Activated naive CD8-positive, alpha-beta T cell treated with anti-CD3 and anti-CD28 coated beads, Interleukin-2, amount 50 U/mL, for 24 hours (primary cell): ENCODE measurements at regions not wholly inside any gene's neighbourhood (a gene's known extent, or its start where the extent isn't known, plus 50 kb on each side); places are given as distances from the start of the nearest gene placed in this dataset.
"Not testable (repeated sequence)": the region's sequence is repeated elsewhere in the genome, so short reads cannot be mapped to it uniquely, and the experiment has no call there.

Experiments
- ATAC-seq: fragments of 150-1000 bp; cut with Tn5 transposase; one replicate; pipeline ENCODE4 v1.10.0; 2021
- DNase-seq: peaks from one replicate; pipeline ENCODE4 v3.0.0; 2021
- H3K27ac Mint-ChIP-seq: one replicate; pipeline ENCODE4 v1.8.0; 2021; ENCODE audit warnings: mild to moderate bottlenecking, mixed read lengths
- H3K27me3 Mint-ChIP-seq: one replicate; pipeline ENCODE4 v1.8.0; 2021; ENCODE audit warnings: mixed read lengths
- H3K36me3 Mint-ChIP-seq: one replicate; pipeline ENCODE4 v1.8.0; 2021; ENCODE audit warnings: low read depth, mixed read lengths
- H3K4me1 Mint-ChIP-seq: one replicate; pipeline ENCODE4 v1.8.0; 2021; ENCODE audit warnings: mixed read lengths
- H3K4me3 Mint-ChIP-seq: one replicate; pipeline ENCODE4 v1.8.0; 2021; ENCODE audit warnings: mild to moderate bottlenecking, moderate library complexity, mixed read lengths
- H3K9me3 Mint-ChIP-seq: one replicate; pipeline ENCODE4 v1.8.0; 2021; ENCODE audit warnings: mixed read lengths

- ATAC-seq, H3K4me3 Mint-ChIP-seq: not testable (repeated sequence)
These were observed 388.0 kb downstream of the TFAP2B start for GRCh38 chr6:51206686-51207085.

GRCh38 chr6:51209651-51210050, 391.0 kb downstream of the TFAP2B start:
- peaks cover 3% of the 10 kb centered on the region for H3K27me3 Mint-ChIP-seq
- no peaks in the 10 kb centered on the region for H3K36me3 Mint-ChIP-seq
- H3K27ac Mint-ChIP-seq: no peak overlapping the region
- H3K4me1 Mint-ChIP-seq: no peaks in the 10 kb centered on the region
- no peak for ATAC-seq
- no peaks in the 10 kb centered on the region for H3K9me3 Mint-ChIP-seq
- H3K4me3 Mint-ChIP-seq: no peak overlapping the region
- DNase-seq: no peak

More at GRCh38 chr6:51206686-51207085, 388.0 kb downstream of the TFAP2B start:
- H3K36me3 Mint-ChIP-seq, H3K27ac Mint-ChIP-seq, DNase-seq, H3K9me3 Mint-ChIP-seq, H3K27me3 Mint-ChIP-seq, H3K4me1 Mint-ChIP-seq: not testable (repeated sequence)

GRCh38 chr6:51213811-51214210, 395.1 kb downstream of the TFAP2B start:
- DNase-seq: no peak
- no peak overlapping the region for H3K27ac Mint-ChIP-seq
- H3K9me3 Mint-ChIP-seq: no peaks in the 10 kb centered on the region
- no peaks in the 10 kb centered on the region for H3K36me3 Mint-ChIP-seq
- H3K4me3 Mint-ChIP-seq: no peak overlapping the region
- no peaks in the 10 kb centered on the region for H3K4me1 Mint-ChIP-seq
- H3K27me3 Mint-ChIP-seq: peaks cover 3% of the 10 kb centered on the region
- no peak for ATAC-seq

GRCh38 chr6:51214442-51214841, 395.8 kb downstream of the TFAP2B start:
- Mint-ChIP-seq H3K4me1 (no peaks in the 10 kb centered on the region), H3K4me3 (no peak overlapping the region), H3K9me3 (no peaks in the 10 kb centered on the region), H3K36me3 (no peaks in the 10 kb centered on the region), H3K27ac (no peak overlapping the region), H3K27me3 (peaks cover 3% of the 10 kb centered on the region)
- DNase-seq (no peak), ATAC-seq (no peak)

DNA sequence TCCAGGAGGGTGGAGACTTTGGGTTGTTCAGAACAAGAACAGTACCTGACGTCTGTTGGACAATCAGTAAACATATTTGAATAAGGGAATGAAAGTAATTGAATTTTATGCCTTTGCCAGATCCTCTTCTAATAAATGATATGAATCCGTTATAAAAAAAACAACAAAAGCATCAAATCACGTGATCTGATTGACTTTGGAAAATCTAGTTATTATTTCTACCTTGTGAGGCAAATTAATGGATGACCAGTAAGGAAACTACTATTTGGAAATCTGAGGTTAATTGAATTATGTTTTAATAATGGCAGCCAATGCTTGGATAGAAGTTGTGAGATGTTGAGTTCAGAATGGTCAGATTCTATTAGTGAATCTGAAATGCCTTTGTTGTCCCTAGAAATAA, 399.5 kb downstream of the TFAP2B start:
- Mint-ChIP-seq H3K27me3 (peaks cover 3% of the 10 kb centered on the region), H3K9me3 (no peaks in the 10 kb centered on the region), H3K36me3 (no peaks in the 10 kb centered on the region), H3K4me1 (no peaks in the 10 kb centered on the region), H3K4me3 (no peak overlapping the region), H3K27ac (no peak overlapping the region)
- DNase-seq (no peak), ATAC-seq (no peak)

GRCh38 chr6:51224580-51225240, 406.0 kb downstream of the TFAP2B start:
- H3K4me1 Mint-ChIP-seq, DNase-seq, H3K9me3 Mint-ChIP-seq, H3K36me3 Mint-ChIP-seq, H3K27ac Mint-ChIP-seq, ATAC-seq, H3K27me3 Mint-ChIP-seq, H3K4me3 Mint-ChIP-seq: not testable (repeated sequence)

DNA sequence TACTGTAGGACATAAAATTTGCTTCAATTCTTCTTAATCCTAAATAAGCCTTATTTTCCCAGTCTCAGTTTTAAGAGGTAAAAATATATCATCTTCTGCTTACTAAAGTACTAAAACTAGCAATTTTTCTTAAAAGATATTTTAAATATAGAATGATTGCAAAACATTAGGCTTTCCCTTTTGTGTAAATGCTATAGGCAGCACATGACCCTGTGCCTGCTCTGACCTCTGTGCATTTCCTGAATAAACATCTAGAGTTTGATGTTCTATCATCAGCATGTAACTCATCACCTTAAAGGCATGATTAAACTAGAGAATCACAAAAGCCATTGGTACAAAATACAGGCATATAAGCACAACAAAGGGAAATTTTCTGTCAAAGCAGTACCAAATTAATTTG, 422.7 kb downstream of the TFAP2B start:
- DNase-seq (no peak), ATAC-seq (no peak)
- no peaks in the 10 kb centered on the region for H3K36me3 Mint-ChIP-seq
- no peak overlapping the region for H3K27ac Mint-ChIP-seq
- H3K9me3 Mint-ChIP-seq: peaks cover 11% of the 10 kb centered on the region
- H3K27me3 Mint-ChIP-seq: no peaks in the 10 kb centered on the region
- no peak overlapping the region for H3K4me3 Mint-ChIP-seq
- no peaks in the 10 kb centered on the region for H3K4me1 Mint-ChIP-seq

DNA sequence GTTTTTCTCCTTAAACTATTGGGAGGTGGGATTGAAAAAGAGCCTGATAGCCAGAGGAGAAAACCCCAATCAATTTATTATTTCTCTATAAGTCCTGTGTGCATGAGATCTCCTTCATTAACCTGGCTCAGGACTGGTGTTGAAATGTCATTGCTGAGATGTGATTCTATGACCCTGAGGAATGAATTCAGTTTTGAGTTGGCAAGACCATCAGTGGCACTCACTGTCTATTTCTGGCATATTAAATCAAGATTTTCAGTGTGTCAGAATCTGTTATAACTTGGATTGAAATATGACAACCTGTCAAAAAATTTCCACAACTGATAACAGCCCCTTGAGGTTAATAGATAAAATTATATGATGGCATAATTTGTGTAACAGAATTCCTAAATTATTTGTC, 431.1 kb downstream of the TFAP2B start:
- H3K27ac Mint-ChIP-seq: no peak overlapping the region

DNA sequence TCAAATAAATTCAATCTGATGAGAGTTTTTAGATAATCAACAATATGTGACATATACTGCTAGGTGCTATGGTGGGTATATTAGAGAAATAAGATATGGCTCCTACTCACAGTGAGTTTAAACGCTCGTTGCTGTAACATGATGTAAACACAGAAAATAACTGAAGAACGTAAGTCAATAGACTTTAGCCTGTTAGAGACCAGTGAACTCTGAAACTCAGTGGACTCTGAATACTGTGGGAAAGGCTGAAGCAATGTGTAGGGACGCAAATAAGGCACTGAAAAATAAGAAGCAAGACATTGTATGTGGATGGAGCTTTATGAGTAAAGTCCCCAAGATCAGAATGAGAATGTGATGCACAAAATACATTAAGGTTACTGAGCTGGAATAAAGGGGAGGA, 431.6 kb downstream of the TFAP2B start:
- DNase-seq: no peak
- Mint-ChIP-seq H3K27me3 (no peaks in the 10 kb centered on the region), H3K9me3 (peaks cover 4% of the 10 kb centered on the region), H3K4me1 (no peaks in the 10 kb centered on the region), H3K27ac (no peak overlapping the region), H3K36me3 (no peaks in the 10 kb centered on the region), H3K4me3 (no peak overlapping the region)
- no peak for ATAC-seq

More for the DNA sequence above, 431.1 kb downstream of the TFAP2B start:
- Mint-ChIP-seq H3K36me3 (no peaks in the 10 kb centered on the region), H3K27me3 (no peaks in the 10 kb centered on the region), H3K4me1 (no peaks in the 10 kb centered on the region), H3K4me3 (no peak overlapping the region), H3K9me3 (peaks cover 4% of the 10 kb centered on the region)
- DNase-seq: no peak
- ATAC-seq: no peak

- Mint-ChIP-seq H3K27me3 (no peaks in the 10 kb centered on the region), H3K27ac (no peak overlapping the region), H3K36me3 (no peaks in the 10 kb centered on the region), H3K9me3 (no peaks in the 10 kb centered on the region), H3K4me1 (no peaks in the 10 kb centered on the region), H3K4me3 (no peak overlapping the region)
- ATAC-seq: no peak
- DNase-seq: no peak
These were observed 439.3 kb downstream of the TFAP2B start for GRCh38 chr6:51257938-51258337.

- Mint-ChIP-seq H3K36me3 (no peaks in the 10 kb centered on the region), H3K9me3 (no peaks in the 10 kb centered on the region), H3K4me1 (no peaks in the 10 kb centered on the region), H3K27me3 (no peaks in the 10 kb centered on the region), H3K27ac (no peak overlapping the region), H3K4me3 (no peak overlapping the region)
- DNase-seq (no peak), ATAC-seq (no peak)
These were observed 441.3 kb downstream of the TFAP2B start for GRCh38 chr6:51260003-51260402.

DNA sequence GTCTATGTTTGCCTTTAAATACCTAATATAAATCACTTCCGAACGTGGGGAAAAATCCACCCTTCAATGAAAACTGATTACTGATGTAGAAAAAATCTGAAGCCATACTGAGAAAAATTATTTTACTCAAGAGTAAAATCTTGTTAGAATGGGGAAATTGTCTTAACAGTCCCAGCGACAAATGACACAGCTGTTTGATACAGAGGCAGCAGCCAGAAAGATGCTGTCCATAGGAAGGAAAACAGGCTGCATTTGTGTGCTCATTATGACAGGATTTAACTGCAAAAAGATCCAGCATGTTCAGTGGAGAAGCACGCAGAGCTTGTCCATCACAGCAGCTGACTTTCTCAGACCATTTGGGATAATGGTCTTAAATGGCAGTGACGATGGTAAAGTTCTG, 443.0 kb downstream of the TFAP2B start:
- H3K27ac Mint-ChIP-seq: no peak overlapping the region
- no peak for DNase-seq
- H3K4me3 Mint-ChIP-seq: no peak overlapping the region
- H3K36me3 Mint-ChIP-seq: no peaks in the 10 kb centered on the region
- no peaks in the 10 kb centered on the region for H3K4me1 Mint-ChIP-seq
- ATAC-seq: no peak
- H3K27me3 Mint-ChIP-seq: no peaks in the 10 kb centered on the region
- no peaks in the 10 kb centered on the region for H3K9me3 Mint-ChIP-seq

DNA sequence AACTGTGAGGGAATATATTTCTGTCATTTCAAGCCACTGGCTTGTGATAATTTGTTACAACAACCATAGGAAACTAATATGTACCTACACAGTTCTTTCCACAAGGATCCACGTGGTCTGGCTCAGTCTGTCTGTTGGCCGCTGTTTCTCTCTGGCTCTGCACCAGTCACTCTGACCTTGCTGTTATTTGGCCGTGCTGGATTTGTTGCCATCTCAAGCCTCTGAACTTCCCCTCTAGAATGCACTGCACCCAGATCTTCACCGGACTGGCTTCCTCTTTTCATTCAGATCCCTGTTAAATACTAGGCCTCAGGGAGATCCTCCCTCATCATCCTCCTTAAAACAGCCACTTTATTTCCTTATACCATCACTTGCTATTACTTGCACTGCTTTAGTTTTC, 446.8 kb downstream of the TFAP2B start:
- H3K27ac Mint-ChIP-seq: no peak overlapping the region
- no peak for ATAC-seq
- H3K4me1 Mint-ChIP-seq: no peaks in the 10 kb centered on the region
- no peaks in the 10 kb centered on the region for H3K36me3 Mint-ChIP-seq
- H3K9me3 Mint-ChIP-seq: peaks cover 2% of the 10 kb centered on the region
- no peak overlapping the region for H3K4me3 Mint-ChIP-seq
- H3K27me3 Mint-ChIP-seq: no peaks in the 10 kb centered on the region
- no peak for DNase-seq

DNA sequence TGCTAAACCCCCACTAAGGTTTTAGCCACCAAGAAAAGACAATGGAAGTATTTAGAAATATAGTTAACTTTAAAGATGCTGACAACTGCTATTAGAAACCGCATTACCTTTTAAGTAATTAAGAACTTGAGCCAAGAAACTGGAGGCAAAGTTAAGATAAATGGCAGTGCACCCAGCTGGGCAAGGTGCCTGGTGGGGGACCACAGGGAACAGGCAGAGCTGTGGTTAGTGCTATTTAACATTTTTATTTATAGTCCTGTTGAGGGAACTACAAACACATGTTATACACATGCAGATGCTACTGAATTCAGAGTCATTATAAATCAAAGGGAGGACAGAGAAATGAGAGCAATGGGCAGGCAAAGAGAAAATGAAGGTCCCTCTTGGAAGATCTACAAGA, 447.9 kb downstream of the TFAP2B start:
- DNase-seq: no peak

GRCh38 chr6:51268666-51269065, 450.0 kb downstream of the TFAP2B start:
- H3K27ac Mint-ChIP-seq: no peak overlapping the region

More for the DNA sequence above, 447.9 kb downstream of the TFAP2B start:
- Mint-ChIP-seq H3K4me3 (no peak overlapping the region), H3K27me3 (no peaks in the 10 kb centered on the region), H3K27ac (no peak overlapping the region), H3K36me3 (no peaks in the 10 kb centered on the region), H3K9me3 (peaks cover 5% of the 10 kb centered on the region), H3K4me1 (no peaks in the 10 kb centered on the region)
- ATAC-seq: no peak

DNA sequence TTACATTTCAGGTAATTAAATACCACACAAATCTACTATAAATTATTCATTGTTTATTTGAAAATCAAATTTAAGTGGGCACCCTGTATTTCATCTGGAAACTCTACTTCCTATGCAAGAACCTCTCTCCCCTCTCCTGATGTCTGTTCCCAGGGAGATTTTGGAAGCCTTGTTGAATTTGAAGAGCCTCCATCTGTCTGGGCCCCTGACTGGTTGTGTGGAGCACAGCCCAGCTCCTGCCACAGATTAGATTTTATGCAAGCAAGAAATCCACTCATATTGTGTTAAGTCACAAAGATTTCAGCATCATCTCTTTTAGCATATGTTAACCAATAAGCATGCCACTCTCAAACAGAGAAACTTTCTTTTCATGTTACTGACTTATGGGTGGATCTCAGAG, 451.2 kb downstream of the TFAP2B start:
- no peak overlapping the region for H3K4me3 Mint-ChIP-seq
- ATAC-seq (no peak), DNase-seq (no peak)
- no peaks in the 10 kb centered on the region for H3K27me3 Mint-ChIP-seq
- no peaks in the 10 kb centered on the region for H3K36me3 Mint-ChIP-seq
- H3K9me3 Mint-ChIP-seq: peaks cover 5% of the 10 kb centered on the region
- no peak overlapping the region for H3K27ac Mint-ChIP-seq
- H3K4me1 Mint-ChIP-seq: no peaks in the 10 kb centered on the region

More at GRCh38 chr6:51268666-51269065, 450.0 kb downstream of the TFAP2B start:
- Mint-ChIP-seq H3K4me3 (no peak overlapping the region), H3K27me3 (no peaks in the 10 kb centered on the region), H3K9me3 (peaks cover 5% of the 10 kb centered on the region), H3K36me3 (no peaks in the 10 kb centered on the region), H3K4me1 (no peaks in the 10 kb centered on the region)
- ATAC-seq (no peak), DNase-seq (no peak)
